ENCODE measurements at regions not wholly inside any gene's neighbourhood (a gene's known extent, or its start where the extent isn't known, plus 50 kb on each side); places are given as distances from the start of the nearest gene placed in this dataset.

- Histone ChIP-seq H3K27ac (no peak overlapping the region), H3K4me3 (no peak overlapping the region)
- no peak for DNase-seq (ENCODE audit: low spot score)
- no peak for TF ChIP-seq CTCF (IDR thresholded peaks at IDR 0.05)
Observed at GRCh38 chr1:14142397-14143100, 442.6 kb downstream of the PRDM2 start.

GRCh38 chr1:14143777-14144176 is 443.8 kb downstream of the PRDM2 start:
- H3K4me3 ChIP-seq, result no peak overlapping the region
- H3K27ac ChIP-seq, result no peak overlapping the region

GRCh38 chr1:14148526-14148925 is 448.5 kb downstream of the PRDM2 start:
- no peak overlapping the region for H3K4me3 ChIP-seq
- TF ChIP-seq CTCF (IDR thresholded peaks at IDR 0.05), result no peak
- no peak for DNase-seq (ENCODE audit: low spot score)
- H3K27ac ChIP-seq, result no peak overlapping the region

More at GRCh38 chr1:14143777-14144176, 443.8 kb downstream of the PRDM2 start:
- no peak for TF ChIP-seq CTCF (IDR thresholded peaks at IDR 0.05)
- no peak for DNase-seq (ENCODE audit: low spot score)

GRCh38 chr1:14149431-14149830 is 449.1 kb upstream of the KAZN start:
- Histone ChIP-seq H3K4me3 (no peak overlapping the region), H3K27ac (no peak overlapping the region)
- TF ChIP-seq CTCF (IDR thresholded peaks at IDR 0.05), result no peak
- DNase-seq (ENCODE audit: low spot score), result no peak

DNA sequence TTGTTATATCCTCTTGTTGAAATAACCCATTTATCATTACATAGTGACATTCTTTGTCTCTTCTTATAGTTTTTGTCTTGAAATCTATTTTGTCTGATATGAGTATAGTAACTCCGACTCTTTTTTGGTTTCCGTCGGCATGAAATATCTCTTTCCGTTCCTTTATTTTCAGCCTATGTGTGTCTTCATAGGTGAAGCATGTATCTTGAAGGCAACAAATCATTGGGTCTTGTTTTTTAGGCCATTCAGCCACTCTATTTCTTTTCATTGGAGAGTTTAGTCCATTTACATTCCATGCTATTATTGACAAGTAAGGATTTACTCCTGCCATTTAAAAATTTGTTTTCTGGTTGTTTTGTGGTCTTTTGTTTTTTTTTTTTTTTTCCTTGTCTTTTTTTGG is 441.9 kb upstream of the KAZN start:
- TF ChIP-seq CTCF (IDR thresholded peaks at IDR 0.05), result no peak
- Histone ChIP-seq H3K4me3 (no peak overlapping the region), H3K27ac (no peak overlapping the region)
- DNase-seq (ENCODE audit: low spot score), result no peak

GRCh38 chr1:14160781-14161180 is 437.7 kb upstream of the KAZN start:
- DNase-seq (ENCODE audit: low spot score), result no peak
- no peak overlapping the region for H3K27ac ChIP-seq
- TF ChIP-seq CTCF (IDR thresholded peaks at IDR 0.05), result no peak
- no peak overlapping the region for H3K4me3 ChIP-seq

GRCh38 chr1:14163246-14163645 is 435.2 kb upstream of the KAZN start:
- no peak overlapping the region for H3K4me3 ChIP-seq
- no peak overlapping the region for H3K27ac ChIP-seq
- DNase-seq (ENCODE audit: low spot score), result no peak
- TF ChIP-seq CTCF (IDR thresholded peaks at IDR 0.05), result no peak
